Activated CD4-positive, alpha-beta T cell treated with anti-CD3 and anti-CD28 coated beads, Interleukin-2, amount 10 ng/mL, durations not matched to agents 7 days and 5 days (primary cell): ENCODE measurements at regions not wholly inside any gene's neighbourhood (a gene's known extent, or its start where the extent isn't known, plus 50 kb on each side); places are given as distances from the start of the nearest gene placed in this dataset.

Experiments used
- CTCF ChIA-PET: fragments of 350-600 bp; sonication (Branson Sonifier 250); formaldehyde crosslinking; loops from one replicate; lab custom pipeline; 2021; ENCODE audit warnings: antibody characterized with exemption; lab: Charles Lee
- POLR2A ChIA-PET: fragments of 350-600 bp; sonication (Branson Sonifier 250); formaldehyde crosslinking; loops from one replicate; lab custom pipeline; 2021; ENCODE audit warnings: antibody characterized with exemption; lab: Charles Lee
- DNase-seq: peaks from one replicate; pipeline ENCODE4 v3.0.0-alpha.2; 2020
- H3K27ac Mint-ChIP-seq: one replicate; pipeline ENCODE4 v1.8.0; 2021; ENCODE audit warnings: mild to moderate bottlenecking, moderate library complexity, mixed read lengths
- H3K27me3 Mint-ChIP-seq: one replicate; pipeline ENCODE4 v1.8.0; 2021; ENCODE audit warnings: mixed read lengths
- H3K36me3 Mint-ChIP-seq: one replicate; pipeline ENCODE4 v1.8.0; 2021; ENCODE audit warnings: low read depth, mixed read lengths
- H3K4me1 Mint-ChIP-seq: one replicate; pipeline ENCODE4 v1.8.0; 2021; ENCODE audit warnings: mixed read lengths
- H3K4me3 Mint-ChIP-seq: one replicate; pipeline ENCODE4 v1.8.0; 2021; ENCODE audit warnings: mild to moderate bottlenecking, moderate library complexity, mixed read lengths
- H3K9me3 Mint-ChIP-seq: one replicate; pipeline ENCODE4 v1.8.0; 2021; ENCODE audit warnings: mixed read lengths

GRCh38 chr2:186064507-186064906, 325.9 kb downstream of the FSIP2 start:
- H3K27ac Mint-ChIP-seq = no peak overlapping the region
- H3K9me3 Mint-ChIP-seq = no peaks in the 10 kb centered on the region
- ChIA-PET CTCF (no interaction called here), POLR2A (no interaction called here)
- DNase-seq = no peak
- H3K4me1 Mint-ChIP-seq = no peaks in the 10 kb centered on the region
- no peak overlapping the region for H3K4me3 Mint-ChIP-seq
- H3K36me3 Mint-ChIP-seq = no peaks in the 10 kb centered on the region
- H3K27me3 Mint-ChIP-seq = no peaks in the 10 kb centered on the region

- H3K27ac Mint-ChIP-seq = no peak overlapping the region
- H3K4me3 Mint-ChIP-seq = no peak overlapping the region
- H3K4me1 Mint-ChIP-seq = no peaks in the 10 kb centered on the region
- no peak for DNase-seq
- H3K27me3 Mint-ChIP-seq = no peaks in the 10 kb centered on the region
- CTCF ChIA-PET = no interaction called here
- H3K36me3 Mint-ChIP-seq = no peaks in the 10 kb centered on the region
- H3K9me3 Mint-ChIP-seq = no peaks in the 10 kb centered on the region
- POLR2A ChIA-PET = no interaction called here
These were observed 326.9 kb downstream of the FSIP2 start for GRCh38 chr2:186065491-186065890.

GRCh38 chr2:186068139-186068801, 329.7 kb downstream of the FSIP2 start:
- no peaks in the 10 kb centered on the region for H3K4me1 Mint-ChIP-seq
- ChIA-PET POLR2A (no interaction called here), CTCF (no interaction called here)
- H3K9me3 Mint-ChIP-seq = no peaks in the 10 kb centered on the region
- no peaks in the 10 kb centered on the region for H3K27me3 Mint-ChIP-seq
- no peak overlapping the region for H3K27ac Mint-ChIP-seq
- no peaks in the 10 kb centered on the region for H3K36me3 Mint-ChIP-seq
- H3K4me3 Mint-ChIP-seq = no peak overlapping the region
- no peak for DNase-seq

GRCh38 chr2:186069676-186070075, 331.1 kb downstream of the FSIP2 start:
- POLR2A ChIA-PET = no interaction called here
- DNase-seq = no peak
- Mint-ChIP-seq H3K4me3 (no peak overlapping the region), H3K27me3 (no peaks in the 10 kb centered on the region), H3K36me3 (no peaks in the 10 kb centered on the region), H3K27ac (no peak overlapping the region), H3K4me1 (no peaks in the 10 kb centered on the region), H3K9me3 (no peaks in the 10 kb centered on the region)
- CTCF ChIA-PET = no interaction called here

GRCh38 chr2:186085226-186085625, 346.6 kb downstream of the FSIP2 start:
- H3K4me3 Mint-ChIP-seq = no peak overlapping the region
- H3K36me3 Mint-ChIP-seq = no peaks in the 10 kb centered on the region
- ChIA-PET POLR2A (no interaction called here), CTCF (no interaction called here)
- no peaks in the 10 kb centered on the region for H3K4me1 Mint-ChIP-seq
- no peak for DNase-seq
- no peak overlapping the region for H3K27ac Mint-ChIP-seq
- no peaks in the 10 kb centered on the region for H3K9me3 Mint-ChIP-seq
- no peaks in the 10 kb centered on the region for H3K27me3 Mint-ChIP-seq

- Mint-ChIP-seq H3K4me3 (no peak overlapping the region), H3K36me3 (no peaks in the 10 kb centered on the region), H3K27ac (no peak overlapping the region), H3K4me1 (no peaks in the 10 kb centered on the region), H3K9me3 (no peaks in the 10 kb centered on the region), H3K27me3 (no peaks in the 10 kb centered on the region)
- POLR2A ChIA-PET = no interaction called here
- no peak for DNase-seq
- CTCF ChIA-PET = no interaction called here
These were observed 354.6 kb downstream of the FSIP2 start for GRCh38 chr2:186093174-186093573.

GRCh38 chr2:186098821-186099220, 360.2 kb downstream of the FSIP2 start:
- no peaks in the 10 kb centered on the region for H3K4me1 Mint-ChIP-seq
- ChIA-PET POLR2A (no interaction called here), CTCF (no interaction called here)
- no peaks in the 10 kb centered on the region for H3K9me3 Mint-ChIP-seq
- H3K4me3 Mint-ChIP-seq = no peak overlapping the region
- H3K27ac Mint-ChIP-seq = no peak overlapping the region
- H3K27me3 Mint-ChIP-seq = no peaks in the 10 kb centered on the region
- no peak for DNase-seq
- H3K36me3 Mint-ChIP-seq = no peaks in the 10 kb centered on the region

GRCh38 chr2:186099826-186100225, 361.2 kb downstream of the FSIP2 start:
- Mint-ChIP-seq H3K4me3 (no peak overlapping the region), H3K27me3 (no peaks in the 10 kb centered on the region), H3K36me3 (no peaks in the 10 kb centered on the region), H3K9me3 (no peaks in the 10 kb centered on the region), H3K27ac (no peak overlapping the region), H3K4me1 (no peaks in the 10 kb centered on the region)
- CTCF ChIA-PET = no interaction called here
- DNase-seq = no peak
- POLR2A ChIA-PET = no interaction called here

- Mint-ChIP-seq H3K27ac (no peak overlapping the region), H3K27me3 (no peaks in the 10 kb centered on the region), H3K36me3 (no peaks in the 10 kb centered on the region), H3K4me3 (no peak overlapping the region), H3K9me3 (no peaks in the 10 kb centered on the region), H3K4me1 (no peaks in the 10 kb centered on the region)
- POLR2A ChIA-PET = no interaction called here
- CTCF ChIA-PET = no interaction called here
- DNase-seq = no peak
These were observed 362.0 kb downstream of the FSIP2 start for GRCh38 chr2:186100636-186101035.

- no peaks in the 10 kb centered on the region for H3K4me1 Mint-ChIP-seq
- CTCF ChIA-PET = no interaction called here
- no peak overlapping the region for H3K4me3 Mint-ChIP-seq
- no peaks in the 10 kb centered on the region for H3K27me3 Mint-ChIP-seq
- H3K36me3 Mint-ChIP-seq = no peaks in the 10 kb centered on the region
- no peaks in the 10 kb centered on the region for H3K9me3 Mint-ChIP-seq
- no peak overlapping the region for H3K27ac Mint-ChIP-seq
- POLR2A ChIA-PET = no interaction called here
- no peak for DNase-seq
These were observed 363.0 kb downstream of the FSIP2 start for GRCh38 chr2:186101616-186102015.

- H3K27ac Mint-ChIP-seq = no peak overlapping the region
- no peaks in the 10 kb centered on the region for H3K27me3 Mint-ChIP-seq
- ChIA-PET POLR2A (no interaction called here), CTCF (no interaction called here)
- H3K4me3 Mint-ChIP-seq = no peak overlapping the region
- H3K9me3 Mint-ChIP-seq = no peaks in the 10 kb centered on the region
- peaks cover 6% of the 10 kb centered on the region for H3K4me1 Mint-ChIP-seq
- no peak for DNase-seq
- H3K36me3 Mint-ChIP-seq = no peaks in the 10 kb centered on the region
These were observed 364.7 kb downstream of the FSIP2 start for GRCh38 chr2:186103276-186103675.

GRCh38 chr2:186105016-186105724, 366.6 kb downstream of the FSIP2 start:
- Mint-ChIP-seq H3K4me1 (peaks cover 9% of the 10 kb centered on the region), H3K27ac (no peak overlapping the region), H3K36me3 (no peaks in the 10 kb centered on the region), H3K9me3 (no peaks in the 10 kb centered on the region), H3K4me3 (no peak overlapping the region), H3K27me3 (no peaks in the 10 kb centered on the region)
- ChIA-PET POLR2A (no interaction called here), CTCF (no interaction called here)
- no peak for DNase-seq

- DNase-seq = no peak
- Mint-ChIP-seq H3K4me3 (no peak overlapping the region), H3K4me1 (peaks cover 9% of the 10 kb centered on the region), H3K9me3 (no peaks in the 10 kb centered on the region), H3K27me3 (no peaks in the 10 kb centered on the region), H3K27ac (no peak overlapping the region), H3K36me3 (no peaks in the 10 kb centered on the region)
- CTCF ChIA-PET = no interaction called here
- POLR2A ChIA-PET = no interaction called here
These were observed 369.9 kb downstream of the FSIP2 start for GRCh38 chr2:186108470-186108869.

- H3K4me3 Mint-ChIP-seq = no peak overlapping the region
- no peak for DNase-seq
- H3K4me1 Mint-ChIP-seq = peaks cover 3% of the 10 kb centered on the region
- H3K9me3 Mint-ChIP-seq = peaks cover 11% of the 10 kb centered on the region
- H3K27ac Mint-ChIP-seq = no peak overlapping the region
- H3K36me3 Mint-ChIP-seq = no peaks in the 10 kb centered on the region
- no peaks in the 10 kb centered on the region for H3K27me3 Mint-ChIP-seq
- ChIA-PET CTCF (no interaction called here), POLR2A (no interaction called here)
These were observed 372.8 kb upstream of the ZC3H15 start for GRCh38 chr2:186113284-186113683.
